ENCODE measurements at regions not wholly inside any gene's neighbourhood (a gene's known extent, or its start where the extent isn't known, plus 50 kb on each side); places are given as distances from the start of the nearest gene placed in this dataset.

- Histone ChIP-seq H2AFZ (ENCODE audit: low read length) (no peak overlapping the region), H3K9me2 (replicated peaks; ENCODE audit: low read length) (no peaks in the 10 kb centered on the region), H3K9ac (ENCODE audit: low read length) (no peak overlapping the region), H3K9me3 (ENCODE audit: low read length) (no peaks in the 10 kb centered on the region), H3K27me3 (ENCODE audit: low read length) (no peaks in the 10 kb centered on the region), H3K4me1 (ENCODE audit: insufficient read depth, low read length) (peaks cover 5% of the 10 kb centered on the region), H3F3A (ENCODE audit: low read length, unreplicated experiment) (no peaks in the 10 kb centered on the region), H4K20me1 (ENCODE audit: low read length) (no peaks in the 10 kb centered on the region), H3K79me2 (ENCODE audit: low read length) (no peaks in the 10 kb centered on the region), H3K4me3 (ENCODE audit: low read length) (no peak overlapping the region), H3K27ac (ENCODE audit: low read length) (no peak overlapping the region), H3K4me2 (ENCODE audit: low read length) (no peak overlapping the region), H3K36me3 (ENCODE audit: low read depth, low read length) (no peaks in the 10 kb centered on the region)
- TF ChIP-seq EZH2 (IDR thresholded peaks at IDR 0.05; ENCODE audit: low read length, unreplicated experiment) (no peak), CTCF (conservative IDR thresholded peaks at IDR 0.05; ENCODE audit: low read depth, low read length) (no peak), EZH2phosphoT487 (IDR thresholded peaks at IDR 0.05; ENCODE audit: borderline replicate concordance, low read length) (no peak)
- POLR2A ChIA-PET (ENCODE audit: unreplicated experiment): no interaction called here
- BruUV-seq (replicated peaks): no TSS peak
- intact Hi-C loops (cut with micrococcal nuclease): no loop called here
- CTCF ChIA-PET: no interaction called here
- DNase-seq (no peak), ATAC-seq (no peak)
Measured at GRCh38 chr7:140249036-140249806, 72.4 kb upstream of the KDM7A start.

- no peak for ATAC-seq
- POLR2A ChIA-PET (ENCODE audit: unreplicated experiment): no interaction called here
Measured at GRCh38 chr7:140247559-140247958, 70.8 kb upstream of the KDM7A start.

More at GRCh38 chr7:140247559-140247958, 70.8 kb upstream of the KDM7A start:
- intact Hi-C loops (cut with micrococcal nuclease): no loop called here
- H3K9me2 ChIP-seq (replicated peaks; ENCODE audit: low read length): no peaks in the 10 kb centered on the region
- H3K4me3 ChIP-seq (ENCODE audit: low read length): no peak overlapping the region
- no peak overlapping the region for H3K27ac ChIP-seq (ENCODE audit: low read length)
- no peak overlapping the region for H2AFZ ChIP-seq (ENCODE audit: low read length)
- H4K20me1 ChIP-seq (ENCODE audit: low read length): no peaks in the 10 kb centered on the region
- no peaks in the 10 kb centered on the region for H3F3A ChIP-seq (ENCODE audit: low read length, unreplicated experiment)
- no peak overlapping the region for H3K4me2 ChIP-seq (ENCODE audit: low read length)
- H3K27me3 ChIP-seq (ENCODE audit: low read length): no peaks in the 10 kb centered on the region
- no peak overlapping the region for H3K9ac ChIP-seq (ENCODE audit: low read length)
- no peak for TF ChIP-seq EZH2phosphoT487 (IDR thresholded peaks at IDR 0.05; ENCODE audit: borderline replicate concordance, low read length)
- no peak for TF ChIP-seq CTCF (conservative IDR thresholded peaks at IDR 0.05; ENCODE audit: low read depth, low read length)
- no peak for TF ChIP-seq EZH2 (IDR thresholded peaks at IDR 0.05; ENCODE audit: low read length, unreplicated experiment)
- no peaks in the 10 kb centered on the region for H3K79me2 ChIP-seq (ENCODE audit: low read length)
- no peaks in the 10 kb centered on the region for H3K4me1 ChIP-seq (ENCODE audit: insufficient read depth, low read length)
- DNase-seq: no peak
- BruUV-seq (replicated peaks): no TSS peak
- H3K9me3 ChIP-seq (ENCODE audit: low read length): no peaks in the 10 kb centered on the region
- CTCF ChIA-PET: interaction anchor here (0.7 kb wide), 1 partner anchor 56 kb away, joined by 13 read pairs; no protein-coding TSS in a partner anchor
- no peaks in the 10 kb centered on the region for H3K36me3 ChIP-seq (ENCODE audit: low read depth, low read length)
